Glomerular endothelial cell (primary cell): ENCODE measurements at regions not wholly inside any gene's neighbourhood (a gene's known extent, or its start where the extent isn't known, plus 50 kb on each side); places are given as distances from the start of the nearest gene placed in this dataset.

Experiments used
- DNase-seq: peaks from one replicate; pipeline ENCODE4 v3.0.0-alpha.2; 2011; ENCODE audit warnings: low read depth, low spot score; ENCODE audit errors: extremely low read depth

GRCh38 chr2:7209757-7210555, 292.7 kb downstream of the RNF144A start:
- DNase-seq = no peak

- DNase-seq = no peak
Observed at GRCh38 chr2:7210712-7211111, 293.5 kb downstream of the RNF144A start.

GRCh38 chr2:7225848-7226247, 308.6 kb downstream of the RNF144A start:
- DNase-seq = no peak

- DNase-seq = no peak
Observed at GRCh38 chr2:7226501-7226900, 309.3 kb downstream of the RNF144A start.

GRCh38 chr2:7233126-7233525, 315.9 kb downstream of the RNF144A start:
- no peak for DNase-seq

GRCh38 chr2:7237466-7237865, 320.3 kb downstream of the RNF144A start:
- no peak for DNase-seq

GRCh38 chr2:7239078-7239477, 321.9 kb downstream of the RNF144A start:
- DNase-seq = no peak

- no peak for DNase-seq
Observed at GRCh38 chr2:7241041-7241745, 324.0 kb downstream of the RNF144A start.

GRCh38 chr2:7242189-7242867, 325.1 kb downstream of the RNF144A start:
- DNase-seq = no peak

GRCh38 chr2:7243276-7243675, 326.1 kb downstream of the RNF144A start:
- DNase-seq = no peak

- no peak for DNase-seq
Observed at GRCh38 chr2:7256377-7256776, 339.2 kb downstream of the RNF144A start.

GRCh38 chr2:7262727-7263126, 345.5 kb downstream of the RNF144A start:
- DNase-seq = no peak

- DNase-seq = no peak
Observed at GRCh38 chr2:7264791-7265190, 347.6 kb downstream of the RNF144A start.

GRCh38 chr2:7265286-7265685, 348.1 kb downstream of the RNF144A start:
- DNase-seq = no peak

- DNase-seq = no peak
Observed at GRCh38 chr2:7269106-7269643, 352.0 kb downstream of the RNF144A start.

- no peak for DNase-seq
Observed at GRCh38 chr2:7270011-7270431, 352.8 kb downstream of the RNF144A start.

GRCh38 chr2:7272210-7272609, 355.0 kb downstream of the RNF144A start:
- no peak for DNase-seq

GRCh38 chr2:7278984-7279383, 361.8 kb downstream of the RNF144A start:
- DNase-seq = no peak

GRCh38 chr2:7279421-7279949, 362.3 kb downstream of the RNF144A start:
- no peak for DNase-seq

GRCh38 chr2:7280790-7281189, 363.6 kb downstream of the RNF144A start:
- DNase-seq = no peak
